DOHH2 (cell line): ENCODE measurements at regions not wholly inside any gene's neighbourhood (a gene's known extent, or its start where the extent isn't known, plus 50 kb on each side); places are given as distances from the start of the nearest gene placed in this dataset.

Experiments
- H3F3A ChIP-seq: fragments of 200-600 bp; sonication (generic), shearing (Covaris generic); 2 replicates; pipeline ENCODE4 v1.6.0; 2016; ENCODE audit warnings: antibody characterized with exemption, mild to moderate bottlenecking; ENCODE audit not compliant: control insufficient read depth, insufficient read depth
- H3K27ac ChIP-seq: fragments of 200-600 bp; sonication (generic); 2 replicates; pipeline ENCODE4 v1.5.1; 2014; ENCODE audit warnings: low read depth, mild to moderate bottlenecking, low read length, moderate library complexity
- H3K27me3 ChIP-seq: fragments of 200-600 bp; sonication (generic); 2 replicates; pipeline ENCODE4 v1.6.1; 2014; ENCODE audit warnings: mild to moderate bottlenecking, low read length, mixed read lengths; ENCODE audit not compliant: control insufficient read depth
- H3K36me3 ChIP-seq: fragments of 200-600 bp; sonication (generic); 2 replicates; pipeline ENCODE4 v1.6.1; 2014; ENCODE audit warnings: mild to moderate bottlenecking, low read length, moderate library complexity, mixed read lengths; ENCODE audit not compliant: control insufficient read depth
- H3K4me1 ChIP-seq: fragments of 200-600 bp; sonication (generic); 2 replicates; pipeline ENCODE4 v1.6.1; 2014; ENCODE audit warnings: mild to moderate bottlenecking, low read length, mixed read lengths; ENCODE audit not compliant: control insufficient read depth
- H3K4me2 ChIP-seq: fragments of 200-600 bp; sonication (generic); 2 replicates; pipeline ENCODE4 v1.6.0; 2014; ENCODE audit warnings: mild to moderate bottlenecking, low read length, moderate library complexity
- H3K4me3 ChIP-seq: fragments of 200-600 bp; sonication (generic); 2 replicates; pipeline ENCODE4 v1.5.1; 2014; ENCODE audit warnings: mild to moderate bottlenecking, low read length, mixed read lengths
- H3K79me2 ChIP-seq: fragments of 200-600 bp; sonication (generic); 2 replicates; pipeline ENCODE4 v1.6.1; 2014; ENCODE audit warnings: mild to moderate bottlenecking, low read length, mixed read lengths; ENCODE audit not compliant: control insufficient read depth
- H3K9me2 ChIP-seq: fragments of 200-600 bp; sonication (generic); replicated peaks from 2 replicates; pipeline ENCODE4 v1.6.1; 2014; ENCODE audit warnings: mild to moderate bottlenecking, low read length, mixed read lengths; ENCODE audit not compliant: control insufficient read depth
- H3K9me3 ChIP-seq: fragments of 200-600 bp; sonication (generic); 2 replicates; pipeline ENCODE4 v1.6.1; 2014; ENCODE audit warnings: antibody characterized with exemption, low read length, mixed read lengths; ENCODE audit not compliant: control insufficient read depth, insufficient read depth
- H4K20me1 ChIP-seq: fragments of 200-600 bp; sonication (generic); 2 replicates; pipeline ENCODE4 v1.6.0; 2014; ENCODE audit warnings: low read depth, mild to moderate bottlenecking, antibody characterized with exemption, low read length, moderate library complexity; ENCODE audit not compliant: control insufficient read depth, insufficient read depth
- EZH2phosphoT487 ChIP-seq: fragments of 200-600 bp; sonication (generic); IDR thresholded peaks from 2 replicates; pipeline ENCODE4 v1.6.1; 2017; ENCODE audit warnings: borderline replicate concordance, mild to moderate bottlenecking, antibody characterized with exemption, low read length, moderate library complexity, mixed read lengths
- TF ChIP-seq, protein P1 (sequence below): fragments of 200-600 bp; sonication (generic); IDR thresholded peaks from one replicate; pipeline ENCODE4 v1.5.1; 2014; ENCODE audit warnings: antibody characterized with exemption, mild to moderate bottlenecking, low read depth, low read length; ENCODE audit not compliant: poor library complexity, severe bottlenecking

DNA sequence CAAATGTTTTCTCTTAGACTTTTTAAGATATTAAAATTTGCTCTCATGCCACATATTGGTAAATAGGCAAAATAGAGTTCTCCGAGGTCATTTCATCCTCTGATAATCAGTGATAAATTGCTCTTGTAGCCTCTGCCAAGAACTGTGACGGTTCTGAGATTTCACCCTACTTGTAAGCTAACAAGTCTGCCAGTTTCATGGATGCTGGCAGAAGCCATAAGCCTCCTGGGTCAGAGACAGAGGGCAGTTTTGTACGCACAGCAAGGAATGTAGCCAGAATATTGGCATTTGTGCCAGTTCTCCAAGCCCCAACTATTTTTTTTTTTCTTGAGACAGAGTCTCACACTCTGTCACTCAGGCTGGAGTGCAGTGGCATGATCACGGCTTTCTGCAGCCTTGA, 945.0 kb upstream of the WWC1 start:
- no peaks in the 10 kb centered on the region for H3K4me1 ChIP-seq
- H3K4me2 ChIP-seq = no peak overlapping the region

DNA sequence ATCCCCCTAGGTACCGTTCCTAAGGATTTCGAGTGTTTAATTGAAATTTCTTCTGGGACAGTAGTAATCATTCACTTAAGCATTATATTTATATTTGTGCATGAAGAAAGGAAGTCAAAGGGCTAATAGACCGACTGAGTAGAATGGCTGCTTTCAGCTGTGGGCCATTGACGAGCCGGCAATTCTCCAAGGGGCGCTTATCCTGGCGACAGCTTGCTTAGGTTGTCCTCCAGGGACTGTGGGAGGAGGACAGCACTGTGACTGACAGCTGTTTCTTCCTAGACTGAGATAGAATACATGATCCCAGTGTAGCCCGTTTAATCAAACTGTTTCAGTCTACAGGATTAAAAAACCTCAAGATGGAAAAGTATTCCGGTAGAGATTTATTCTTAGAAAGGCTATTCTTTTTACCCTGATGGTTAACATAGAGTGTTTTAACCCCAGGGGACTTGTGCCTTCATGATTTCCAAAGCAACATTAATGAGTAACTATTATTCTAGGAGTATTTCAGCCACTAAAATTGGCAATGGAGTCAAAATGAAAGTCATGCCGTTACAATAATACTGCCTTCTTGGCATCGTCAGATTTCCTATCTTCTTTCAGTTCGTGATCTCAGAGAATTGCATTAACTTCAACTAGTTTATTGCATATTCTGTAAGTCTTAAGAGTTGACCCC, 943.1 kb upstream of the WWC1 start:
- no peaks in the 10 kb centered on the region for H3K36me3 ChIP-seq
- no peaks in the 10 kb centered on the region for H3K4me1 ChIP-seq
- H3K27me3 ChIP-seq = no peaks in the 10 kb centered on the region
- no peaks in the 10 kb centered on the region for H3F3A ChIP-seq
- no peaks in the 10 kb centered on the region for H3K9me2 ChIP-seq
- H3K9me3 ChIP-seq = no peaks in the 10 kb centered on the region
- H3K27ac ChIP-seq = no peak overlapping the region
- no peaks in the 10 kb centered on the region for H3K79me2 ChIP-seq
- no peaks in the 10 kb centered on the region for H4K20me1 ChIP-seq
- no peak overlapping the region for H3K4me2 ChIP-seq
- TF ChIP-seq EZH2phosphoT487 = no peak
- TF ChIP-seq, protein P1, sequence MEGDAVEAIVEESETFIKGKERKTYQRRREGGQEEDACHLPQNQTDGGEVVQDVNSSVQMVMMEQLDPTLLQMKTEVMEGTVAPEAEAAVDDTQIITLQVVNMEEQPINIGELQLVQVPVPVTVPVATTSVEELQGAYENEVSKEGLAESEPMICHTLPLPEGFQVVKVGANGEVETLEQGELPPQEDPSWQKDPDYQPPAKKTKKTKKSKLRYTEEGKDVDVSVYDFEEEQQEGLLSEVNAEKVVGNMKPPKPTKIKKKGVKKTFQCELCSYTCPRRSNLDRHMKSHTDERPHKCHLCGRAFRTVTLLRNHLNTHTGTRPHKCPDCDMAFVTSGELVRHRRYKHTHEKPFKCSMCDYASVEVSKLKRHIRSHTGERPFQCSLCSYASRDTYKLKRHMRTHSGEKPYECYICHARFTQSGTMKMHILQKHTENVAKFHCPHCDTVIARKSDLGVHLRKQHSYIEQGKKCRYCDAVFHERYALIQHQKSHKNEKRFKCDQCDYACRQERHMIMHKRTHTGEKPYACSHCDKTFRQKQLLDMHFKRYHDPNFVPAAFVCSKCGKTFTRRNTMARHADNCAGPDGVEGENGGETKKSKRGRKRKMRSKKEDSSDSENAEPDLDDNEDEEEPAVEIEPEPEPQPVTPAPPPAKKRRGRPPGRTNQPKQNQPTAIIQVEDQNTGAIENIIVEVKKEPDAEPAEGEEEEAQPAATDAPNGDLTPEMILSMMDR = no peak
- H3K4me3 ChIP-seq = no peak overlapping the region

More for the DNA sequence above, 945.0 kb upstream of the WWC1 start:
- Histone ChIP-seq H3K27ac (no peak overlapping the region), H3K9me2 (no peaks in the 10 kb centered on the region), H3K9me3 (no peaks in the 10 kb centered on the region), H3F3A (no peaks in the 10 kb centered on the region), H4K20me1 (no peaks in the 10 kb centered on the region), H3K4me3 (no peak overlapping the region), H3K79me2 (no peaks in the 10 kb centered on the region), H3K27me3 (no peaks in the 10 kb centered on the region), H3K36me3 (no peaks in the 10 kb centered on the region)
- TF ChIP-seq, protein P1 = no peak
- TF ChIP-seq EZH2phosphoT487 = no peak

DNA sequence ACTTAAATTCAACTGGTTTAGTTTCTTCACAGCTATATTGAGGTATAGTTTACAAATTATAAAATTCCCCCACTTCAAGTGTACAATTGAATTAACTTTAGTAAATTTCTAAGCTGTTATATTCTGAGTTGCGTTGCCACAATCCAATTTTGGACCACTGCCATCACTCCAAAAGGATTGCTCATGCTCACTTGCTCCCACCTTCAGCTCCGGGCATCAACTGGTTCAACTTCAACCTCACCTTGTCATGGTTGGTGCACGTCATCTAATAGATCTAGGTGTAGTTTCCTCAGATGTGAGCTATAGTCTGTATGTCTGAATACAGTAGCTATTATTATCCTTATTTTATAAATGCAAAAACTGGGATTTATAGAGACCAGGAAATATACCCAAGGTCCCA, 942.5 kb upstream of the WWC1 start:
- Histone ChIP-seq H3K4me3 (no peak overlapping the region), H3K9me3 (no peaks in the 10 kb centered on the region), H3K27me3 (no peaks in the 10 kb centered on the region), H3K36me3 (no peaks in the 10 kb centered on the region), H3K79me2 (no peaks in the 10 kb centered on the region), H3K27ac (no peak overlapping the region), H3K4me2 (no peak overlapping the region), H3K9me2 (no peaks in the 10 kb centered on the region), H4K20me1 (no peaks in the 10 kb centered on the region), H3F3A (no peaks in the 10 kb centered on the region), H3K4me1 (no peaks in the 10 kb centered on the region)
- TF ChIP-seq, protein P1 = no peak
- TF ChIP-seq EZH2phosphoT487 = no peak
